NCI-H1048 (cell line): ENCODE measurements at regions not wholly inside any gene's neighbourhood (a gene's known extent, or its start where the extent isn't known, plus 50 kb on each side); places are given as distances from the start of the nearest gene placed in this dataset.
"Not testable (repeated sequence)": the region's sequence is repeated elsewhere in the genome, so short reads cannot be mapped to it uniquely, and the experiment has no call there.

ENCODE experiments used
- DNase-seq: peaks from one replicate; lab custom pipeline; 2025; lab: John Stamatoyannopoulos, UW

- DNase-seq = no peak
Observed at GRCh38 chr12:60501124-60501729, 905.4 kb downstream of the SLC16A7 start.

GRCh38 chr12:60522684-60523400 lies 927.0 kb downstream of the SLC16A7 start:
- no peak for DNase-seq

GRCh38 chr12:60529261-60529660 lies 933.4 kb downstream of the SLC16A7 start:
- no peak for DNase-seq

- no peak for DNase-seq
Observed at GRCh38 chr12:60529723-60530122, 933.9 kb downstream of the SLC16A7 start.

- DNase-seq = no peak
Observed at GRCh38 chr12:60535363-60535762, 939.5 kb downstream of the SLC16A7 start.

- no peak for DNase-seq
Observed at GRCh38 chr12:60539592-60539991, 943.8 kb downstream of the SLC16A7 start.

GRCh38 chr12:60568914-60569313 lies 973.1 kb downstream of the SLC16A7 start:
- DNase-seq = no peak

- DNase-seq = no peak
Observed at GRCh38 chr12:60577607-60578006, 981.8 kb downstream of the SLC16A7 start.

GRCh38 chr12:60587664-60588063 lies 991.8 kb downstream of the SLC16A7 start:
- not testable (repeated sequence) for DNase-seq

GRCh38 chr12:60594035-60594711 lies 998.3 kb downstream of the SLC16A7 start:
- no peak for DNase-seq

- no peak for DNase-seq
Observed at GRCh38 chr12:60602601-60603000, 1006.8 kb downstream of the SLC16A7 start.

GRCh38 chr12:60603475-60603874 lies 1007.6 kb downstream of the SLC16A7 start:
- not testable (repeated sequence) for DNase-seq

GRCh38 chr12:60616400-60616799 lies 1020.6 kb downstream of the SLC16A7 start:
- DNase-seq = no peak

- no peak for DNase-seq
Observed at GRCh38 chr12:60630796-60631195, 1035.0 kb downstream of the SLC16A7 start.

GRCh38 chr12:60644076-60644475 lies 1048.2 kb downstream of the SLC16A7 start:
- DNase-seq = no peak

- DNase-seq = no peak
Observed at GRCh38 chr12:60666895-60667294, 1071.1 kb downstream of the SLC16A7 start.

- DNase-seq = no peak
Observed at GRCh38 chr12:60672949-60673348, 1077.1 kb downstream of the SLC16A7 start.

GRCh38 chr12:60684988-60685655 lies 1089.3 kb downstream of the SLC16A7 start:
- DNase-seq = no peak

- no peak for DNase-seq
Observed at GRCh38 chr12:60689137-60689536, 1093.3 kb downstream of the SLC16A7 start.

- no peak for DNase-seq
Observed at GRCh38 chr12:60693019-60693626, 1097.3 kb downstream of the SLC16A7 start.

GRCh38 chr12:60704171-60704914 lies 1108.5 kb downstream of the SLC16A7 start:
- no peak for DNase-seq
